Vagina (tissue), 2 donors: ENCODE measurements at regions not wholly inside any gene's neighbourhood (a gene's known extent, or its start where the extent isn't known, plus 50 kb on each side); places are given as distances from the start of the nearest gene placed in this dataset.
A peak's percentile ranks its signal among the peaks of the same experiment; 100 is the strongest.

Experiments
- POLR2A ChIP-seq, 2 donors: fragments of 450-650 bp; IDR thresholded peaks; one replicate each; pipeline ENCODE4 v1.6.1; 2017; ENCODE audit warnings: antibody characterized with exemption in 2 of 2, mild to moderate bottlenecking in 2 of 2, moderate library complexity in 2 of 2
- POLR2AphosphoS5 ChIP-seq, 2 donors: sonication (generic); formaldehyde crosslinking; IDR thresholded peaks; one replicate each; pipeline ENCODE4 v1.9.0; 2017; ENCODE audit warnings: antibody characterized with exemption in 2 of 2, mild to moderate bottlenecking in 2 of 2, low read depth in 1 of 2; ENCODE audit not compliant: insufficient read depth in 1 of 2
- TF ChIP-seq, protein P1 (sequence below), 3 experiments: fragments of 450-650 bp in 2 of 3; fragments of 200-600 bp in 1 of 3; sonication (generic) in 1 of 3; IDR thresholded peaks; one replicate each; pipeline ENCODE4 v1.5.1; 2017 to 2019; ENCODE audit warnings: antibody characterized with exemption in 3 of 3, mild to moderate bottlenecking in 2 of 3, moderate library complexity in 2 of 3

DNA sequence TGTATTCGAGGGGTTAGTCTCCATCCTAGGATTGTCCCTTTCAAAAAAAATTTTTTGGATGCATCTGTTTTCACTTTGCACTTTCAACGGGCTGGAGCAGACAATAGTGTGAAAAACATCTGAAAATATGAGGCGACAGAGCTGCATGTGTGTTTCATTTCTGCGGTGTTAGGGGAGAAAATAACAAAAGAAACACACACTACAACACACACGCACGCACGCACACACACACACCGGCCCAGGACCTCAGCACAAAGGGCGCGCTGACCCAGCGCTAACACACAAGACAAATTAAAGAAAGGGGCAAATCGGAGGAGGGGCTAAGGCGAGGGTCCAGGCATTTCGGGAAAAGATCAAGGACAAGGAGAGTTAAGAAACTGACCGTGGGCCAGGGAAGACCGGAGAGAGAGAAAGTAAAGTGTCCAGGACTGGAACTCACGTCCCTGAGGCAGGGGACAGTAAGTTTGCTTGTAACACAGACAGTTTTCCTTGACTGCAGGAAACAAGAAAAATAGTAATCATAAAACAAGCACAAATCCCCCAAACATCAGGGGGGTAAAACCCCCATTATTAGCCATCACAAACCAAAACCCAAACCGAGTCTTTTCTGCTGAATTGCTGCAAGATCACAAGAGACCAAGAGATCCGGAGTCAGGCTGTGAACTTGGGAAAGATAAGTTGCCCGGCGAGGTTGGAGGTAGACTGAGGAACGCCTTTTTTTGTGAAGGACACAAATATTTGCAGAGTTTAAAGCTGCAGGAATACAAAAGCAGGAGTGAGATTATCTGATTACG, 302.1 kb downstream of the PARP8 start:
- TF ChIP-seq, protein P1, sequence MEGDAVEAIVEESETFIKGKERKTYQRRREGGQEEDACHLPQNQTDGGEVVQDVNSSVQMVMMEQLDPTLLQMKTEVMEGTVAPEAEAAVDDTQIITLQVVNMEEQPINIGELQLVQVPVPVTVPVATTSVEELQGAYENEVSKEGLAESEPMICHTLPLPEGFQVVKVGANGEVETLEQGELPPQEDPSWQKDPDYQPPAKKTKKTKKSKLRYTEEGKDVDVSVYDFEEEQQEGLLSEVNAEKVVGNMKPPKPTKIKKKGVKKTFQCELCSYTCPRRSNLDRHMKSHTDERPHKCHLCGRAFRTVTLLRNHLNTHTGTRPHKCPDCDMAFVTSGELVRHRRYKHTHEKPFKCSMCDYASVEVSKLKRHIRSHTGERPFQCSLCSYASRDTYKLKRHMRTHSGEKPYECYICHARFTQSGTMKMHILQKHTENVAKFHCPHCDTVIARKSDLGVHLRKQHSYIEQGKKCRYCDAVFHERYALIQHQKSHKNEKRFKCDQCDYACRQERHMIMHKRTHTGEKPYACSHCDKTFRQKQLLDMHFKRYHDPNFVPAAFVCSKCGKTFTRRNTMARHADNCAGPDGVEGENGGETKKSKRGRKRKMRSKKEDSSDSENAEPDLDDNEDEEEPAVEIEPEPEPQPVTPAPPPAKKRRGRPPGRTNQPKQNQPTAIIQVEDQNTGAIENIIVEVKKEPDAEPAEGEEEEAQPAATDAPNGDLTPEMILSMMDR (IDR thresholded peaks at IDR 0.05) = no peak
- TF ChIP-seq POLR2A (IDR thresholded peaks at IDR 0.05) (peak in 1 of 2 donors; percentile 20), POLR2AphosphoS5 (IDR thresholded peaks at IDR 0.05; ENCODE audit: insufficient read depth in 1 of 2, low read depth in 1 of 2) (no peak)
